ENCODE measurements at regions not wholly inside any gene's neighbourhood (a gene's known extent, or its start where the extent isn't known, plus 50 kb on each side); places are given as distances from the start of the nearest gene placed in this dataset.
A peak's percentile ranks its signal among the peaks of the same experiment; 100 is the strongest.

DNA sequence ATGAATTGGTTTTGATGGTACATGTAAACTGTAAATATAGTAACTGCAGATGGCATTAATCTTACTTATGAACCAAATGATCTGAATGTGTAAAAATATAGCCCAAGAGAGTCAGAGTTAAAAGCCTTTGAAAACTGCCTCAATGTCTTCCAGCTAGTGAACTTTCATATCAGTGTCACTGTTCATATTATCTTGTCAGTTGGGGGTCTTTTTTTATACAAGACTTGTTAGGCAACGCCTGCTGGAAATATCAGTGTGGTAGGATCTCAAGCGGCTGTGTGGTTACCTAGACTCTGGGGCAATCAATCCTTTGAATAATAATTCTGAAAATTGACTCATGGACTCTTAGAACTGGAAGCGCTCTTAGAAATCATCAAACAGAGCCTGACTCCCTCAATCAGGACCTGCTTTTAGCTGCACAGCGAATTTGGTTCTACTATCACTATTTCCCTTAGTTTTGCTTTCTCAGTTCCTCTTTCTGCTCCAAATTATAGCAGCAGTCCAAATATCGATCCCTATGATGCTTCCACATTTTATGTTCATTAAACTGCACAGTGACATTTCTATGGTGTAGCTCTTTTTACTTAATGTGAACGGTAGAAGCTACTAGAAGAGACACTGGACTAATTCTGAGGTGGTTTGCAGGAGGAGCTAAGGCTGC is 100.1 kb upstream of the COL1A2 start:
- H3K4me2 ChIP-seq (ENCODE audit: low read length): peak overlapping the region; percentile 25; the same call in 1 of the 2 replicates
- no peak overlapping the region for H3K27ac ChIP-seq (ENCODE audit: low read length)
- no peak overlapping the region for H3K9ac ChIP-seq (ENCODE audit: low read length)
- H3K36me3 ChIP-seq (replicated peaks; ENCODE audit: low read depth, low read length): no peaks in the 10 kb centered on the region
- no peak overlapping the region for H2AFZ ChIP-seq (ENCODE audit: low read depth, low read length)
- H3K27me3 ChIP-seq (ENCODE audit: low read depth, low read length): peaks cover 30% of the 10 kb centered on the region
- TF ChIP-seq CTCF (IDR thresholded peaks at IDR 0.05; ENCODE audit: low read depth, low read length): no peak
- TF ChIP-seq EZH2phosphoT487 (IDR thresholded peaks at IDR 0.05; ENCODE audit: low read depth): no peak
- no peaks in the 10 kb centered on the region for H3K79me2 ChIP-seq (ENCODE audit: low read length)
- H4K20me1 ChIP-seq (ENCODE audit: insufficient read depth, low read length): no peaks in the 10 kb centered on the region
- H3K4me1 ChIP-seq (ENCODE audit: low read length): peaks cover 6% of the 10 kb centered on the region
- H3K4me3 ChIP-seq (ENCODE audit: low read length): no peak overlapping the region
- no peaks in the 10 kb centered on the region for H3K9me3 ChIP-seq (ENCODE audit: insufficient read depth, low read length)

DNA sequence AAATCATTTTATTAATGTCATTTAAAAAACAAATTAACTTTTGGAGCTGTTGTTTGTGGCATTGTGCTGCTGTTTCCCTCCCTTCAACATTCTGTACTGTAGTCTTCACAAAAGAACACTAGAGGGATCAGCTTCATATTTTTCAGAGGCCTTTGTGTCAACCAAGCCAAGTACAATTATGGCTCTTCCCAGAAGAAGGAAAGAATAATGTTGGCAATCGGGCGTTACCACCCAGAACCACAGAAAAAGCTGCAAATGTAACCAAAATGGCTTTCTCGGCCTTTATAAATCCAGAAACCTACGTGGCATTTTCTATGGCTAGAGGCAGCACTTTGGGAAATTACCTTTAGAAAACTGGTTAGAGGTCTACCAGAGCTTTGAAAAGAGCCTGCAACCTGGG is 98.8 kb upstream of the COL1A2 start:
- Histone ChIP-seq H3K4me1 (ENCODE audit: low read length) (peaks cover 6% of the 10 kb centered on the region), H4K20me1 (ENCODE audit: insufficient read depth, low read length) (no peaks in the 10 kb centered on the region), H3K36me3 (replicated peaks; ENCODE audit: low read depth, low read length) (no peaks in the 10 kb centered on the region), H2AFZ (ENCODE audit: low read depth, low read length) (no peak overlapping the region), H3K4me3 (ENCODE audit: low read length) (no peak overlapping the region), H3K27ac (ENCODE audit: low read length) (no peak overlapping the region), H3K9ac (ENCODE audit: low read length) (no peak overlapping the region), H3K79me2 (ENCODE audit: low read length) (no peaks in the 10 kb centered on the region), H3K4me2 (ENCODE audit: low read length) (no peak overlapping the region), H3K9me3 (ENCODE audit: insufficient read depth, low read length) (no peaks in the 10 kb centered on the region), H3K27me3 (ENCODE audit: low read depth, low read length) (peaks cover 30% of the 10 kb centered on the region)
- TF ChIP-seq EZH2phosphoT487 (IDR thresholded peaks at IDR 0.05; ENCODE audit: low read depth) (no peak), CTCF (IDR thresholded peaks at IDR 0.05; ENCODE audit: low read depth, low read length) (peak; percentile 34)

DNA sequence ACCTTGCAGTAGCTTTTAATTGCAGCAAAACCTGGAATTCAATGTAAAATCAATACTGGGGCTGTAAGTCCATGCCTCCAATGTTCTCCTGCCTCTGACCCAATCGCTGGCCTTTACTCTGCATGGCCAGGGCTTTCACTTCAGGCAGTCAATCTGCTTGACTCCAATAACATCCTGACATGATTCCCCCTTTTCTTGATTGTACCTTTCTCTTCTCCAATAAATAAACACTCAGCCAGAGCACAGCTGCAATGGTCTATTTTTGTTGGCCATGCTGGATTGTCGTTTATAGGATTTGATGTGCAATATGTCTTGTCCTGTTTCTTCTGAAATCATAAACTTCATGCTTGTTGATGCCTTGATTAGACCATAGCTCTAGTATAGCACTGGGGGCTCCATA is 97.8 kb upstream of the COL1A2 start:
- Histone ChIP-seq H3K79me2 (ENCODE audit: low read length) (no peaks in the 10 kb centered on the region), H2AFZ (ENCODE audit: low read depth, low read length) (no peak overlapping the region), H3K36me3 (replicated peaks; ENCODE audit: low read depth, low read length) (no peaks in the 10 kb centered on the region), H3K27ac (ENCODE audit: low read length) (no peak overlapping the region), H4K20me1 (ENCODE audit: insufficient read depth, low read length) (no peaks in the 10 kb centered on the region), H3K4me2 (ENCODE audit: low read length) (no peak overlapping the region), H3K4me3 (ENCODE audit: low read length) (no peak overlapping the region), H3K4me1 (ENCODE audit: low read length) (peaks cover 6% of the 10 kb centered on the region), H3K9me3 (ENCODE audit: insufficient read depth, low read length) (no peaks in the 10 kb centered on the region), H3K27me3 (ENCODE audit: low read depth, low read length) (peaks cover 26% of the 10 kb centered on the region), H3K9ac (ENCODE audit: low read length) (no peak overlapping the region)
- TF ChIP-seq CTCF (IDR thresholded peaks at IDR 0.05; ENCODE audit: low read depth, low read length): no peak
- no peak for TF ChIP-seq EZH2phosphoT487 (IDR thresholded peaks at IDR 0.05; ENCODE audit: low read depth)

DNA sequence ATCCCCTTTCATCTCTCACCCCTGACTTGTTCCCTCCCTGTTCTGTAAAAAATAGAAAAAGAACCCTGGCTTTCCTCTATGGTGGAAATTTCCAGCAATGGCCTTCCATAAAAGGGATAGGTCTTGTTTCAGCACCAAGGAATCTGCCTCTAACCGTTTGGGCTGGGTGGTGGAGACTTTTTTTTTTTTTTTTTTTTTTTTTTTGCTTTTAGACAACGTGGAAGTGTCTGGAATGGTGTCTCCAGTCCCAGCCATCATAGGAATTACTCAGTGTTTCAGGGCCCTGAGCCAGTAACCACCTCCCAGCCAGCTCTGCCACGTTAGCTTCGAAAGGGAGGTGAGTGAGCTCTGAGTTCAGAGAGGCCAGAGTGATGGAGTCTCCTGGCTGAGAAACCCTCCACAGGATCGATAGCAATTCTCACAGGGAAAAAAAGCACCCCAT is 97.3 kb upstream of the COL1A2 start:
- Histone ChIP-seq H3K27ac (ENCODE audit: low read length) (no peak overlapping the region), H2AFZ (ENCODE audit: low read depth, low read length) (no peak overlapping the region), H3K4me2 (ENCODE audit: low read length) (no peak overlapping the region), H3K79me2 (ENCODE audit: low read length) (no peaks in the 10 kb centered on the region), H3K36me3 (replicated peaks; ENCODE audit: low read depth, low read length) (no peaks in the 10 kb centered on the region), H3K4me1 (ENCODE audit: low read length) (peaks cover 6% of the 10 kb centered on the region), H3K9me3 (ENCODE audit: insufficient read depth, low read length) (no peaks in the 10 kb centered on the region), H3K9ac (ENCODE audit: low read length) (no peak overlapping the region), H3K27me3 (ENCODE audit: low read depth, low read length) (peaks cover 26% of the 10 kb centered on the region), H3K4me3 (ENCODE audit: low read length) (no peak overlapping the region), H4K20me1 (ENCODE audit: insufficient read depth, low read length) (no peaks in the 10 kb centered on the region)
- TF ChIP-seq EZH2phosphoT487 (IDR thresholded peaks at IDR 0.05; ENCODE audit: low read depth): no peak
- no peak for TF ChIP-seq CTCF (IDR thresholded peaks at IDR 0.05; ENCODE audit: low read depth, low read length)

Measured in OCI-LY3 (cell line).